ENCODE measurements at regions not wholly inside any gene's neighbourhood (a gene's known extent, or its start where the extent isn't known, plus 50 kb on each side); places are given as distances from the start of the nearest gene placed in this dataset.

- H3K4me2 ChIP-seq (ENCODE audit: low read depth, low read length), result no peak overlapping the region
- H4K20me1 ChIP-seq (ENCODE audit: insufficient read depth, low read length), result no peaks in the 10 kb centered on the region
- H2AFZ ChIP-seq (ENCODE audit: low read length), result no peak overlapping the region
- no peaks in the 10 kb centered on the region for H3K79me2 ChIP-seq (ENCODE audit: insufficient read depth, low read length)
- no peak overlapping the region for H3K9ac ChIP-seq (ENCODE audit: insufficient read depth, low read depth, low read length)
- BruUV-seq (replicated peaks), result no TSS peak
- H3K4me1 ChIP-seq (ENCODE audit: insufficient read depth, low read length), result peaks cover 16% of the 10 kb centered on the region
- no peak for DNase-seq (ENCODE audit: low spot score)
- FAIRE-seq, result no peak
- CTCF ChIA-PET (ENCODE audit: low intra/inter-chr PET ratio, low total read pairs), result no interaction called here
- POLR2A ChIA-PET, result no interaction called here
- no peak overlapping the region for H3K4me3 ChIP-seq (replicated peaks in 1 of 3; ENCODE audit: insufficient read depth in 1 of 3, low read depth in 2 of 3, low read length in 3 of 3)
- TF ChIP-seq TBX3 (IDR thresholded peaks at IDR 0.05; ENCODE audit: borderline replicate concordance) (no peak), ZNF775 (CRISPR knock-in tag; IDR thresholded peaks at IDR 0.05; ENCODE audit: borderline replicate concordance) (no peak), HNF1B (CRISPR knock-in tag; IDR thresholded peaks at IDR 0.05) (no peak), ZMYM4 (CRISPR knock-in tag; IDR thresholded peaks at IDR 0.05) (no peak), ZNF780A (CRISPR knock-in tag; IDR thresholded peaks at IDR 0.05) (no peak), ZNF17 (CRISPR knock-in tag; IDR thresholded peaks at IDR 0.05) (no peak)
- no peaks in the 10 kb centered on the region for H3K9me3 ChIP-seq (ENCODE audit: low read length)
- H3K27me3 ChIP-seq (ENCODE audit: control insufficient read depth in 1 of 2, insufficient read depth in 2 of 2, low read length in 2 of 2), result no peaks in the 10 kb centered on the region
- no peak for ATAC-seq
- no peak overlapping the region for H3K27ac ChIP-seq (ENCODE audit: extremely low read length, insufficient read depth, low read length)
- 45% methylated on average over 4 of the region's 4 CpGs for WGBS (ENCODE audit: low lambda C conversion rate)
- intact Hi-C loops (cut with micrococcal nuclease; ENCODE audit: unreplicated experiment), result no loop called here
- no peaks in the 10 kb centered on the region for H3K36me3 ChIP-seq (replicated peaks in 1 of 2; ENCODE audit: control insufficient read depth in 1 of 2, insufficient read depth in 2 of 2, low read length in 2 of 2)
- in situ Hi-C loops (cut with HindIII; ENCODE audit: extremely low pct_ligation_motif_present, low pct_unique_long_range_greater_than_20kb), result no loop called here
These were observed 94.4 kb upstream of the FAM174B start for GRCh38 chr15:92749946-92750345.

GRCh38 chr15:92751528-92751927, 96.0 kb upstream of the FAM174B start:
- Histone ChIP-seq H3K27ac (ENCODE audit: extremely low read length, insufficient read depth, low read length) (no peak overlapping the region), H3K4me3 (replicated peaks in 1 of 3; ENCODE audit: insufficient read depth in 1 of 3, low read depth in 2 of 3, low read length in 3 of 3) (no peak overlapping the region), H4K20me1 (ENCODE audit: insufficient read depth, low read length) (no peaks in the 10 kb centered on the region), H3K4me1 (ENCODE audit: insufficient read depth, low read length) (0 out of 2 replicates have a peak, but pooled peaks cover 2% of the 10 kb centered on the region), H3K9ac (ENCODE audit: insufficient read depth, low read depth, low read length) (no peak overlapping the region), H3K79me2 (ENCODE audit: insufficient read depth, low read length) (no peaks in the 10 kb centered on the region), H2AFZ (ENCODE audit: low read length) (no peak overlapping the region), H3K36me3 (replicated peaks in 1 of 2; ENCODE audit: control insufficient read depth in 1 of 2, insufficient read depth in 2 of 2, low read length in 2 of 2) (no peaks in the 10 kb centered on the region), H3K4me2 (ENCODE audit: low read depth, low read length) (no peak overlapping the region), H3K27me3 (ENCODE audit: control insufficient read depth in 1 of 2, insufficient read depth in 2 of 2, low read length in 2 of 2) (no peaks in the 10 kb centered on the region), H3K9me3 (ENCODE audit: low read length) (no peaks in the 10 kb centered on the region)
- no TSS peak for BruUV-seq (replicated peaks)
- ChIA-PET POLR2A (no interaction called here), CTCF (ENCODE audit: low intra/inter-chr PET ratio, low total read pairs) (no interaction called here)
- WGBS (ENCODE audit: low lambda C conversion rate), result 54% methylated on average over 3 of the region's 3 CpGs
- intact Hi-C loops (cut with micrococcal nuclease; ENCODE audit: unreplicated experiment), result no loop called here
- FAIRE-seq (no peak), DNase-seq (ENCODE audit: low spot score) (no peak), ATAC-seq (no peak)
- in situ Hi-C loops (cut with HindIII; ENCODE audit: extremely low pct_ligation_motif_present, low pct_unique_long_range_greater_than_20kb), result no loop called here
- TF ChIP-seq HMG20B (CRISPR knock-in tag; conservative IDR thresholded peaks at IDR 0.05) (no peak), MED8 (CRISPR knock-in tag; IDR thresholded peaks at IDR 0.05; ENCODE audit: insufficient replicate concordance) (no peak), EZH2 (conservative IDR thresholded peaks at IDR 0.05; ENCODE audit: low read depth, low read length) (no peak), SNAPC4 (CRISPR knock-in tag; IDR thresholded peaks at IDR 0.05) (no peak), ZNF263 (CRISPR knock-in tag; IDR thresholded peaks at IDR 0.05) (no peak), ZNF343 (CRISPR knock-in tag; IDR thresholded peaks at IDR 0.05) (no peak), NR2C2 (CRISPR knock-in tag; IDR thresholded peaks at IDR 0.05; ENCODE audit: borderline replicate concordance) (no peak), FIP1L1 (IDR thresholded peaks at IDR 0.05; ENCODE audit: borderline replicate concordance, insufficient read depth, low read depth, low read length) (no peak)
